ENCODE measurements at regions not wholly inside any gene's neighbourhood (a gene's known extent, or its start where the extent isn't known, plus 50 kb on each side); places are given as distances from the start of the nearest gene placed in this dataset.

DNA sequence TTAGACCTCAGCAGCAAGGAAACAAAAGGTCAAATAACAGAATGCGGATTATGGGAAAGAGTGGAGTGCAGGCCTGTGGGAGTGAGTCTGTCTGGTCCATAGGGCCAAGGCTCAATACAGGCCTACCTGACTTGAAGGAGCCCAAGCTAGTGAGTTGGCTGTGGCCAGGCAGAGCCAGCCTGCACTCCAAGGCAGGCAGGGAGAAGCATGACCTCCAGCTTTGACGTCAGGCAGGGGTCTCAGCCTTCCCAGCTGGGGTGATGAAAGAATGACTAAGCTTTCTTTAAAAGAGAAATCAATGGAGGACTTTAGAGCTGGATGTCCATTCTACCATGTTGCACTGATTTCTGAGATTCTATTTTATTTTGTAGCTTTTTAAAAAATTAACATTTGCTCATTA is 62.8 kb downstream of the RHOU start:
- TF ChIP-seq, protein P1, sequence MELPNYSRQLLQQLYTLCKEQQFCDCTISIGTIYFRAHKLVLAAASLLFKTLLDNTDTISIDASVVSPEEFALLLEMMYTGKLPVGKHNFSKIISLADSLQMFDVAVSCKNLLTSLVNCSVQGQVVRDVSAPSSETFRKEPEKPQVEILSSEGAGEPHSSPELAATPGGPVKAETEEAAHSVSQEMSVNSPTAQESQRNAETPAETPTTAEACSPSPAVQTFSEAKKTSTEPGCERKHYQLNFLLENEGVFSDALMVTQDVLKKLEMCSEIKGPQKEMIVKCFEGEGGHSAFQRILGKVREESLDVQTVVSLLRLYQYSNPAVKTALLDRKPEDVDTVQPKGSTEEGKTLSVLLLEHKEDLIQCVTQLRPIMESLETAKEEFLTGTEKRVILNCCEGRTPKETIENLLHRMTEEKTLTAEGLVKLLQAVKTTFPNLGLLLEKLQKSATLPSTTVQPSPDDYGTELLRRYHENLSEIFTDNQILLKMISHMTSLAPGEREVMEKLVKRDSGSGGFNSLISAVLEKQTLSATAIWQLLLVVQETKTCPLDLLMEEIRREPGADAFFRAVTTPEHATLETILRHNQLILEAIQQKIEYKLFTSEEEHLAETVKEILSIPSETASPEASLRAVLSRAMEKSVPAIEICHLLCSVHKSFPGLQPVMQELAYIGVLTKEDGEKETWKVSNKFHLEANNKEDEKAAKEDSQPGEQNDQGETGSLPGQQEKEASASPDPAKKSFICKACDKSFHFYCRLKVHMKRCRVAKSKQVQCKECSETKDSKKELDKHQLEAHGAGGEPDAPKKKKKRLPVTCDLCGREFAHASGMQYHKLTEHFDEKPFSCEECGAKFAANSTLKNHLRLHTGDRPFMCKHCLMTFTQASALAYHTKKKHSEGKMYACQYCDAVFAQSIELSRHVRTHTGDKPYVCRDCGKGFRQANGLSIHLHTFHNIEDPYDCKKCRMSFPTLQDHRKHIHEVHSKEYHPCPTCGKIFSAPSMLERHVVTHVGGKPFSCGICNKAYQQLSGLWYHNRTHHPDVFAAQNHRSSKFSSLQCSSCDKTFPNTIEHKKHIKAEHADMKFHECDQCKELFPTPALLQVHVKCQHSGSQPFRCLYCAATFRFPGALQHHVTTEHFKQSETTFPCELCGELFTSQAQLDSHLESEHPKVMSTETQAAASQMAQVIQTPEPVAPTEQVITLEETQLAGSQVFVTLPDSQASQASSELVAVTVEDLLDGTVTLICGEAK (IDR thresholded peaks at IDR 0.05), result no peak
- TF ChIP-seq, protein P1 (CRISPR knock-in tag; IDR thresholded peaks at IDR 0.05), result no peak
- TF ChIP-seq ZSCAN20 (CRISPR knock-in tag; IDR thresholded peaks at IDR 0.05; ENCODE audit: borderline replicate concordance) (no peak), POLR2AphosphoS5 (IDR thresholded peaks at IDR 0.05; ENCODE audit: low read depth, low read length) (no peak), ZIK1 (CRISPR knock-in tag; IDR thresholded peaks at IDR 0.05; ENCODE audit: borderline replicate concordance, low read depth) (no peak), MYC (CRISPR knock-in tag; IDR thresholded peaks at IDR 0.05; ENCODE audit: borderline replicate concordance) (no peak), SMYD3 (CRISPR knock-in tag; IDR thresholded peaks at IDR 0.05) (no peak)

All from HepG2 (cell line).